ENCODE measurements at regions not wholly inside any gene's neighbourhood (a gene's known extent, or its start where the extent isn't known, plus 50 kb on each side); places are given as distances from the start of the nearest gene placed in this dataset.

DNA sequence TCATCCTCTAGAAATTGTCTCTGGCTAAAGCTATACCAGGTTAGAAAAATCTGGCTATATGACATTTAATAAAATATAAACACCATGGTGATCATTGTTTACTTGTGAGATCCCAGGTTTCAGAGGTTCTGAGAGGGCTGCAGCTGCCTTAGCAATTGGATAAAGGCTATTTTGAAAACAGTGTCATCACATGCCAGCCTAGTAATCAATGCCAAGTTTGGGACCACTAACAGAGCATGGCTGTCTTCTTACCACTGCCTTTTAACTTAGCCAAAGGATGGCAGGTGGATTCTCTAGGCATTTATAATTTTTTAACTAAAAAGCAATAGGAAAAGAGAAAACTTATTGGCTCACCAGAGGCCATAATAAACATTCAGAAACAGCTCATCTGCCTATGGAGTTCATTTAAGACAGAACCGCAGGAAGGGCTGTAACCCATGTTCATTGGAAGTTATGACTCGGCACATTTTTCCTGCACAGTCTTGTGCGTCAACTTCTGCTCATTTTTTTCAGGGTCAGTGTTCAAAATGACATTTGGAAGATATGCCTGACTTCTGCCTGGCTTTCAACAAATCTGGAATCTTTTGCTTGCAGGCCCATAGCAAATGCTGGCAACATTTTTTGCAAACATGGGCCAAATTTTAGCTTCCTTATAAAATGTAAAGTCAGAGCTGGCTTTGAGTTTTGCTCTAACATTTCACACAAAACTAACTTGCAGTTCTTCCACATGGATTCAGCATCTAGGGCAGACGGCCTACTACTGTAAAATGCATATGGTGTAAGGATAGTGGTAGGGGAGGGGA is 476.0 kb upstream of the TBL1XR1 start:
- DNase-seq (ENCODE audit: low read depth in 2 of 2): peak; percentile 74

DNA sequence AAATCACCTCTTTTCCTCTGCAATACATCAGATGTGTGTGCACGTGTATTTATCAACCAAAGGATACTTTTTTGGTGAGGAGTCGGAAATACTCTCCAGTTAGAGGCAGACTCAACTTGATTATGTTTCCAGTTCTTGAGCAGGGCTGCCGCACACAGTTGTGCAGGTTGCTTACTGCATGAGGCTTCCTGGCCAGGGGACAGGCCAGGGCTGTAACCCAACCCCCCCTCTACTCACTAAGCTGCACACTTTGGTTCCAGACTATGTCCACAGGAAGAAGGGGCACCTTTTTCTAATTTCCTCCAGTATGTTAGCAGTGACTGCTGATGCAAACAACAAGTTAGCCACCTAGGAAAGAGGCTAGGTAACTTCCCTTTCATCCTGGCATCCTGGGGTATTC is 476.9 kb upstream of the TBL1XR1 start:
- no peak for DNase-seq (ENCODE audit: low read depth in 2 of 2)

GRCh38 chr3:177676148-177676547 is 478.9 kb upstream of the TBL1XR1 start:
- no peak for DNase-seq (ENCODE audit: low read depth in 2 of 2)

- DNase-seq (ENCODE audit: low read depth in 2 of 2): no peak
These were observed 479.8 kb upstream of the TBL1XR1 start for GRCh38 chr3:177676947-177677587.

DNA sequence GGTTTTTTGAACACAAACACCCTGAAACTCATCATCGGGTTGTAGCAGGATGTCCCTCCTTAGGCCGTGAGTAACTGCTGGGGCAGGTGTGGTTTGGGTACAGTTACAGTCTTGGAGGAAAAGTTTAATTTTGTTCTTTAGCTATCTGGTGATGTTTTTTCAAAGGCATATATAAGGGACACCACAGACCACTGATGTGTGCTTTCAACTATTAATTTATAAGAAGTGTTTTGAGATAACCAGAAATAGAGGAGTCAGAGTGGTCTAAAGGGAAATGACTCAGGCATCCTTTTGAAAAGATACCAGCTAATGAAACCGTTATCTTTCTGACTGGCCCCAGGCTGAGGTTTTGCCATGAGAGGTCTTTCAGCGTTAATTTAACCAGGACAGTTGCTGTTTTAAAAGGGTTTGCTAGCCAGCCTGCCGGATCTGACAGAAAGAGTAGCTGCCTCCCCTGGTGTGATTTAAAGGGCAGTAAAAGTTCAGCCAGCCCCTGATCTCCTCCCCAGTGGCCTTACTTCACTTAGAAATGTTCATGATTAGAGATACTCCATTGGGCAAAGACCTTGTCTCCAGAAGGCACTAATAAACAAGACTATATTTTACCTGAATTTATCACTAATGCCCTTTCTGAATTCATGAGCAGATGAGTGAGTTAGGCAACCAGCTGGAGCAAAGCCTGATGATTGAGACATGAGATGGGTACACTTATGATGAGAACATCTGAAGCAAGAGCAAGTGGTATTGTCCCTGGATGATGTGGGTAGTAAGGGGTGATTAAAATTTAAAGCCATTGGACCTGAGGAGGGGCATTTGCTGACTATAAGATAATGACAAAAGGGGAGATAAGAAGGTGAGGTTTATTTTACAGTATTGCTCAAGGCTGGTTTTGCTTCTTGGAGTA is 482.5 kb upstream of the TBL1XR1 start:
- DNase-seq (ENCODE audit: low read depth in 2 of 2): no peak

GRCh38 chr3:177680472-177680821 is 483.2 kb upstream of the TBL1XR1 start:
- no peak for DNase-seq (ENCODE audit: low read depth in 2 of 2)

- DNase-seq (ENCODE audit: low read depth in 2 of 2): no peak
These were observed 483.9 kb upstream of the TBL1XR1 start for GRCh38 chr3:177681156-177681555.

DNA sequence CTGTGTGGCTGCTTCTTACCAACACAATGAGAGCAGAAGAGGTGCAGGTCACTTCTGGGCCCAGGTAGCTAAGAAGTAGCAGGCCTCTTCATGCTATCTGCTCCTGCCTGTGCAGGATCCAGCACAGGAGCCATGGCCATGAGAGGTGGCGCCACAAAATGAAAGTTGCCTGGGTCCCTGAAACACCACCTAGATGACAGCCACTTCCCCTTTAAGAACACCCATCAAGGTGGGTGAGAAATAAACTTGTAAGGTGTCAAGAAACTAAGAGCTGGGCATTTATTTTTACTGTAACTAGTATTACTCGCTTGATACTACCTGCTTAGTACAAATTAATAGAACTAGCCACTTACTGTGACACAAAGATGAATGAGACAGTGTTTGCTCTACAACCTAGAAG is 484.6 kb upstream of the TBL1XR1 start:
- DNase-seq (ENCODE audit: low read depth in 2 of 2): no peak

DNA sequence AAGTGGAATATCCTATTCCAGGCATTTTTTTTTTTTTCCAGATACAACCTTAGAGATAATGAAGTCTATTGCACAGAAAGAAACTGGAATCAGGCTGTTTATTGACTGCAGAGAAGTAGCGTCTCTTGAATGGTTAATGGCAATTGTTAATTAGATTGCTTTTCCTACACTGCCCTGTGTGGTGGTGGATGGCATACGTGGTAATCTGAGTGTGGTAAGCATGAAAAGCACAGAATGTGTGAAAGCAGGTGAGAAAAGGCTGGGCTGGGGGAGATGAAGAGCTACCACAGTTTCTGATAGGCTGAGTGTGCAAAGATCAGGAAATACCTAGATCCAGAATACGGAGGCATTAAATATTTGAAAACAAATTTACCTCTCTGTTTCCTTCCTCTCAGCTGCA is 486.3 kb upstream of the TBL1XR1 start:
- no peak for DNase-seq (ENCODE audit: low read depth in 2 of 2)

DNA sequence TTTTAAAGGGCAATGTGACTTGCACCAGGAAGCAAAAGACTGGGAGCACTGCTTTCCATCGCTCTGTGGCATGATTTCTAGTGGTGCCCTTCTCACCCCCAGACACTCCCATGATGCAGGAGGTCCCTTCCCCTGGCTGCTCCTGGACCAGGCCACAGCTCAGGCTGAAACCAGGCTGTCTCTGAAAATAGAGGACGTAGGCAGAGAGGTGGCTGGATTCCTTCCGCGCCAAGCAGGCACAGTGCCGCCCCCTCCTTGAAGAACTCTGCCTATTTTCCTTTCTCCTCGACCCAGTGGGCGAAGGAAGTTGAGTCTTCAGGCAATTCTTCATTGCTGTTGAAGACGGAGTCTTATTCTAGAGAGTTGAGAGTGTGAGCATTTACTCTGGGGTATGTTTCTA is 489.4 kb upstream of the TBL1XR1 start:
- DNase-seq (ENCODE audit: low read depth in 2 of 2): no peak

DNA sequence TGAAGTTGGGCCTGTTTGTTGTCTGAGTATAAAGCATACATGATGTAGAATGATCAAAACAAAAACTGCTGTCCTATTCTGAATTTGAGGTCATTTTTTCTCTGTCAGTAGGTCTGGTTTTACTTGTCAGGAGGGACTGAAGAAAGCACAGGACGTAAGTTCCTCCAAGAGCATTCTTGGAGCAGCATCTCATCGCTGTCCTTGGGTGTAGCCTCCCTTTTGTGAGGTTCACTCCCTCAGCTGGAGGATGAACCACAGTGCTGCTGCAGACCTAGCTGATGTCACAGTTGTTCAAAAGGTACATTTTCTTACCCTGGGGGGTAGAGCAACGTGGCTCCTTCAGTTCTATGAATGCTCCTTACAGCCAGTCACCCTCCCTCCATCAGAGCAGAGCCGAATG is 490.0 kb upstream of the TBL1XR1 start:
- DNase-seq (ENCODE audit: low read depth in 2 of 2): no peak

DNA sequence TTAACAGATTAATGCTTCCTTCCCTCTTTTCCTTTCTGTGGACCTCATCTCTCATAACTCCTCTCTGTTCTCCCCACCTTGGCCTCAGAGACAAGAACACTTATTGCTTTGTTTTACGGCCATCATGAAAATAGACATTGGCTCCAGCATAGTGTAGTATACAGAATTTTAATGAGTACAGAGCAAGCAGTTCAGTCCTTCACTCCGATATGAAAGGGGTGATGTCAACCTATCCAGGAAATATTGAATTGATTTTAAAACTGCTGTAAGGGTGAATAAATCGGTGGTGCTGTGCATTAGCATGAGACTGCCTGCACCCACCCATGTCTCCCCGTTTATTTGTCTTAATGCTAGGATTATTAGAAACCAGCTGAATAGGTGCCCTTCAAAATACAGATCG is 490.9 kb upstream of the TBL1XR1 start:
- no peak for DNase-seq (ENCODE audit: low read depth in 2 of 2)

GRCh38 chr3:177689077-177689476 is 491.8 kb upstream of the TBL1XR1 start:
- no peak for DNase-seq (ENCODE audit: low read depth in 2 of 2)

DNA sequence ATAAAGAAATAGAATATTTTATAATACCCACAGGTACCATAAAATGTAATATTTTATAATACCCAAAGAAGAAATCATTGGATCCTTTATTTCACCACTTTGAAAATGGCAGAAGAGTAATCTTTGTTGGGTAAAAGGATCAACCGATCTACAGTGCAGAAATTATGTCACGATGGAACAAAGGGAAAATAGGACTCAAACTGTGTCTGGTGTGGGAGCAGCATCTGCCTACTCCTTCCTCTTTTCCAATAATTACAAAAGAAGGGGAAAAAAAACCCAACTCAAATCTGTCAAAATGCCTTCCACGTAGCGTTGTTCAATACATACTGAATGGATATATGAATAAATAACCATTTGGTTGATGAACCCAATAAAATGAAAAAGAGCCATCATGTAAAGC is 492.6 kb upstream of the TBL1XR1 start:
- DNase-seq (ENCODE audit: low read depth in 2 of 2): no peak

GRCh38 chr3:177690306-177690705 is 493.0 kb upstream of the TBL1XR1 start:
- no peak for DNase-seq (ENCODE audit: low read depth in 2 of 2)

GRCh38 chr3:177692304-177692975 is 495.2 kb upstream of the TBL1XR1 start:
- no peak for DNase-seq (ENCODE audit: low read depth in 2 of 2)

GRCh38 chr3:177693616-177694264 is 496.5 kb upstream of the TBL1XR1 start:
- no peak for DNase-seq (ENCODE audit: low read depth in 2 of 2)

GRCh38 chr3:177694316-177694715 is 497.0 kb upstream of the TBL1XR1 start:
- peak; percentile 53 to 62 for DNase-seq (ENCODE audit: low read depth in 2 of 2)

DNA sequence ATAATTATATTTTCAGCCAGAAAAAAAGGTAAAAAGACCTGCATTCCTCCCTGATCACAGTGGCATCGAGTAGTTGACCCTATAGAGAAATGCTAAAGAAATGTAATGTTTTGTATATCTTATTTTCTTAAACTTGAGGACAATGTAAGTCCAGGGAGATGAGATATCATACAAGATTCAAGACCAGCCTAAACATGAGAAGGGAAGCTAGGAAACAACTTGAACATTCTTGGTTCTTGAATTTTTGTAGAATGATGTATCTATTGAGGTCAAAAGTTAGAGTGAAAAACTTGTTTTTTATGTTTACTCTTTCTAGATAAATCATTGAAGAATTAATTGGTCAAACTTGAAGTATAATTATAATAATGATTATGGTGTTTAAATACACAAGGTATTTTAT is 497.7 kb upstream of the TBL1XR1 start:
- no peak for DNase-seq (ENCODE audit: low read depth in 2 of 2)

- DNase-seq (ENCODE audit: low read depth in 2 of 2): no peak
These were observed 502.8 kb upstream of the TBL1XR1 start for GRCh38 chr3:177700117-177700516.

DNA sequence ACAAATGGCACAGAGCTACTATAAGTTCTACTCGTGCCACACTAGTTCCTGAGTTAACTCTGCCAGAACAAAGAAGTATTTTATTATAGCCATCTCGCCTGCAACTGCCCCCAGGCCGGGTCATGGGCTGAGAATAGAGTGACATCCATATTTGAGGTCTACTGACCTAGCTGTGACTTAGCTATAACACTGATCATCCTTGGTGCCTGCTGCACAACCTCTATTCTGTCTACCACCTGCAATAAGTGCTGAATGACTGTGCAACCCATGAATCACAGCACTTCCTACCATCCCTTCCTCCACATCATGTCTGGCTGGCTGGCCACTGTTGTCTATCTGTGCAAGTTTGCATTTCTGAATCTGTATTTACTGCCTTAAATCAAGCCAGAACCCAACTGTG is 506.5 kb upstream of the TBL1XR1 start:
- no peak for DNase-seq (ENCODE audit: low read depth in 2 of 2)

Measured in fibroblast of skin of left biceps (primary cell).